ENCODE measurements at regions not wholly inside any gene's neighbourhood (a gene's known extent, or its start where the extent isn't known, plus 50 kb on each side); places are given as distances from the start of the nearest gene placed in this dataset.

- no peak for DNase-seq (ENCODE audit: low spot score)
Measured at GRCh38 chr12:88998421-88998820, 353.9 kb downstream of the DUSP6 start.

GRCh38 chr12:88996200-88996788 is 356.0 kb downstream of the DUSP6 start:
- DNase-seq (ENCODE audit: low spot score): no peak

GRCh38 chr12:88994971-88995370 is 357.3 kb downstream of the DUSP6 start:
- DNase-seq (ENCODE audit: low spot score): no peak

- DNase-seq (ENCODE audit: low spot score): no peak
Measured at GRCh38 chr12:88994537-88994936, 357.8 kb downstream of the DUSP6 start.

- peak; percentile 64 for DNase-seq (ENCODE audit: low spot score)
Measured at GRCh38 chr12:88993651-88994050, 358.6 kb downstream of the DUSP6 start.

GRCh38 chr12:88986056-88986455 is 366.2 kb downstream of the DUSP6 start:
- DNase-seq (ENCODE audit: low spot score): no peak

GRCh38 chr12:88985631-88986030 is 366.7 kb downstream of the DUSP6 start:
- DNase-seq (ENCODE audit: low spot score): no peak

GRCh38 chr12:88985011-88985410 is 367.3 kb downstream of the DUSP6 start:
- DNase-seq (ENCODE audit: low spot score): no peak

GRCh38 chr12:88982694-88983093 is 369.6 kb downstream of the DUSP6 start:
- no peak for DNase-seq (ENCODE audit: low spot score)

- DNase-seq (ENCODE audit: low spot score): no peak
Measured at GRCh38 chr12:88977115-88977514, 375.2 kb downstream of the DUSP6 start.

GRCh38 chr12:88973998-88974397 is 378.3 kb downstream of the DUSP6 start:
- DNase-seq (ENCODE audit: low spot score): no peak

GRCh38 chr12:88970740-88971139 is 381.6 kb downstream of the DUSP6 start:
- DNase-seq (ENCODE audit: low spot score): no peak

GRCh38 chr12:88969127-88969526 is 383.2 kb downstream of the DUSP6 start:
- no peak for DNase-seq (ENCODE audit: low spot score)

GRCh38 chr12:88960213-88960878 is 380.1 kb upstream of the KITLG start:
- peak; percentile 30 for DNase-seq (ENCODE audit: low spot score)

- DNase-seq (ENCODE audit: low spot score): no peak
Measured at GRCh38 chr12:88958946-88959345, 378.7 kb upstream of the KITLG start.

GRCh38 chr12:88958153-88958552 is 377.9 kb upstream of the KITLG start:
- no peak for DNase-seq (ENCODE audit: low spot score)

GRCh38 chr12:88957358-88957757 is 377.1 kb upstream of the KITLG start:
- DNase-seq (ENCODE audit: low spot score): no peak

GRCh38 chr12:88955531-88955930 is 375.3 kb upstream of the KITLG start:
- DNase-seq (ENCODE audit: low spot score): no peak

- DNase-seq (ENCODE audit: low spot score): no peak
Measured at GRCh38 chr12:88953029-88953586, 372.8 kb upstream of the KITLG start.

GRCh38 chr12:88952562-88952942 is 372.3 kb upstream of the KITLG start:
- no peak for DNase-seq (ENCODE audit: low spot score)

GRCh38 chr12:88951860-88952561 is 371.7 kb upstream of the KITLG start:
- DNase-seq (ENCODE audit: low spot score): no peak

GRCh38 chr12:88951177-88951576 is 370.9 kb upstream of the KITLG start:
- no peak for DNase-seq (ENCODE audit: low spot score)

GRCh38 chr12:88947486-88948043 is 367.3 kb upstream of the KITLG start:
- DNase-seq (ENCODE audit: low spot score): no peak
